SK-N-SH treated with all-trans-retinoic acid at 6 μM for 48 hours (cell line): ENCODE measurements at regions not wholly inside any gene's neighbourhood (a gene's known extent, or its start where the extent isn't known, plus 50 kb on each side); places are given as distances from the start of the nearest gene placed in this dataset.

Experiments used
- ATAC-seq: fragments of 200-7000 bp; cut with Tn5 transposase; 3 replicates; pipeline ENCODE4 v1.9.1; 2020; ENCODE audit warnings: mild to moderate bottlenecking, moderate library complexity
- ARNTL ChIP-seq: fragments of 450-650 bp; formaldehyde crosslinking; IDR thresholded peaks from 2 replicates; pipeline ENCODE4 v1.5.0; 2020; ENCODE audit warnings: low read depth, mild to moderate bottlenecking, moderate library complexity, borderline replicate concordance
- BACH2 ChIP-seq: fragments of 250-450 bp; sonication (Bioruptor Pico); IDR thresholded peaks from 2 replicates; pipeline ENCODE4 v1.9.0; 2021; ENCODE audit warnings: mild to moderate bottlenecking, borderline replicate concordance
- CREB5 ChIP-seq: fragments of 250-450 bp; sonication (Bioruptor Pico); IDR thresholded peaks from 2 replicates; pipeline ENCODE4 v1.5.1; 2020; ENCODE audit warnings: low read depth, mild to moderate bottlenecking, moderate library complexity
- CSDC2 ChIP-seq: fragments of 250-450 bp; sonication (Bioruptor Pico); IDR thresholded peaks from 2 replicates; pipeline ENCODE4 v1.5.0; 2020; ENCODE audit warnings: mild to moderate bottlenecking, moderate library complexity
- CSRNP3 ChIP-seq: fragments of 250-450 bp; sonication (Bioruptor Pico); IDR thresholded peaks from 2 replicates; pipeline ENCODE4 v1.5.1; 2021; ENCODE audit warnings: mild to moderate bottlenecking, moderate library complexity
- ESRRG ChIP-seq: fragments of 250-450 bp; sonication (Bioruptor Pico); IDR thresholded peaks from 2 replicates; pipeline ENCODE4 v1.6.1; 2021; ENCODE audit warnings: mild to moderate bottlenecking
- GLIS3 ChIP-seq: fragments of 250-450 bp; sonication (Bioruptor Pico); IDR thresholded peaks from 2 replicates; pipeline ENCODE4 v1.5.0; 2020; ENCODE audit warnings: mild to moderate bottlenecking, moderate library complexity
- ISL1 ChIP-seq: fragments of 250-450 bp; sonication (Bioruptor Pico); IDR thresholded peaks from 2 replicates; pipeline ENCODE4 v2.1.2; 2022; ENCODE audit warnings: mild to moderate bottlenecking, moderate library complexity
- OSR1 ChIP-seq: fragments of 250-450 bp; sonication (Bioruptor Pico); IDR thresholded peaks from 2 replicates; pipeline ENCODE4 v1.8.0; 2022; ENCODE audit warnings: moderate library complexity, mild to moderate bottlenecking, inconsistent platforms
- POU6F1 ChIP-seq: fragments of 250-450 bp; sonication (Bioruptor Pico); IDR thresholded peaks from 2 replicates; pipeline ENCODE4 v1.8.0; 2021; ENCODE audit warnings: low read depth, mild to moderate bottlenecking, moderate library complexity, borderline replicate concordance
- PPARA ChIP-seq: fragments of 250-450 bp; sonication (Bioruptor Pico); IDR thresholded peaks from 2 replicates; pipeline ENCODE4 v1.5.0; 2020; ENCODE audit warnings: mild to moderate bottlenecking, borderline replicate concordance
- RARB ChIP-seq: fragments of 250-450 bp; sonication (Bioruptor Pico); IDR thresholded peaks from 2 replicates; pipeline ENCODE4 v1.8.0; 2021; ENCODE audit warnings: mild to moderate bottlenecking, moderate library complexity
- SNAI2 ChIP-seq: fragments of 250-450 bp; sonication (Bioruptor Pico); IDR thresholded peaks from 2 replicates; pipeline ENCODE4 v1.5.0; 2020; ENCODE audit warnings: mild to moderate bottlenecking, moderate library complexity
- TCF4 ChIP-seq: fragments of 250-450 bp; sonication (Bioruptor Pico); IDR thresholded peaks from 2 replicates; pipeline ENCODE4 v1.8.0; 2021; ENCODE audit warnings: mild to moderate bottlenecking, moderate library complexity, borderline replicate concordance
- TOX ChIP-seq: fragments of 250-450 bp; sonication (Bioruptor Pico); IDR thresholded peaks from 2 replicates; pipeline ENCODE4 v1.8.0; 2021; ENCODE audit warnings: mild to moderate bottlenecking, moderate library complexity, borderline replicate concordance
- TSHZ2 ChIP-seq: fragments of 250-450 bp; sonication (Bioruptor Pico); IDR thresholded peaks from 2 replicates; pipeline ENCODE4 v1.5.0; 2020; ENCODE audit warnings: mild to moderate bottlenecking, moderate library complexity
- ZC3H10 ChIP-seq: fragments of 250-450 bp; sonication (Bioruptor Pico); IDR thresholded peaks from 2 replicates; pipeline ENCODE4 v1.5.1; 2021; ENCODE audit warnings: mild to moderate bottlenecking, moderate library complexity
- ZFP3 ChIP-seq: fragments of 250-450 bp; sonication (Bioruptor Pico); IDR thresholded peaks from 2 replicates; pipeline ENCODE4 v1.5.0; 2020; ENCODE audit warnings: mild to moderate bottlenecking, moderate library complexity
- ZFP30 ChIP-seq: fragments of 450-650 bp; formaldehyde crosslinking; IDR thresholded peaks from 2 replicates; pipeline ENCODE4 v1.5.0; 2022; ENCODE audit warnings: mild to moderate bottlenecking, moderate library complexity
- ZNF565 ChIP-seq: fragments of 450-650 bp; formaldehyde crosslinking; conservative IDR thresholded peaks from 2 replicates; pipeline ENCODE4 v1.5.0; 2020; ENCODE audit warnings: low read depth, mild to moderate bottlenecking, moderate library complexity
- ZNF70 ChIP-seq: fragments of 450-650 bp; formaldehyde crosslinking; IDR thresholded peaks from 2 replicates; pipeline ENCODE4 v1.5.0; 2020; ENCODE audit warnings: mild to moderate bottlenecking, moderate library complexity

- TF ChIP-seq POU6F1 (no peak), CSRNP3 (CRISPR knock-in tag) (no peak), ZFP3 (CRISPR knock-in tag) (no peak), TCF4 (CRISPR knock-in tag) (no peak)
Observed at GRCh38 chr2:125713533-125713932, 942.4 kb upstream of the GYPC start (continued).

GRCh38 chr2:125721072-125721721 lies 934.8 kb upstream of the GYPC start:
- ATAC-seq: no peak
- TF ChIP-seq ZNF70 (CRISPR knock-in tag): no peak
- TF ChIP-seq ZC3H10: no peak
- no peak for TF ChIP-seq ZNF565 (CRISPR knock-in tag)
- TF ChIP-seq OSR1 (CRISPR knock-in tag): no peak
- no peak for TF ChIP-seq ISL1
- no peak for TF ChIP-seq TCF4 (CRISPR knock-in tag)
- no peak for TF ChIP-seq CSDC2 (CRISPR knock-in tag)
- no peak for TF ChIP-seq POU6F1
- TF ChIP-seq TSHZ2 (CRISPR knock-in tag): no peak
- TF ChIP-seq ESRRG (CRISPR knock-in tag): no peak
- no peak for TF ChIP-seq ZFP3 (CRISPR knock-in tag)
- no peak for TF ChIP-seq GLIS3 (CRISPR knock-in tag)
- TF ChIP-seq ARNTL: no peak
- TF ChIP-seq ZFP30 (CRISPR knock-in tag): no peak
- no peak for TF ChIP-seq TOX (CRISPR knock-in tag)
- TF ChIP-seq SNAI2 (CRISPR knock-in tag): no peak
- no peak for TF ChIP-seq PPARA (CRISPR knock-in tag)
- TF ChIP-seq CREB5 (CRISPR knock-in tag): no peak
- TF ChIP-seq RARB: no peak
- TF ChIP-seq BACH2 (CRISPR knock-in tag): no peak
- TF ChIP-seq, all 23 proteins: peak for 0

- TF ChIP-seq ZFP30 (CRISPR knock-in tag): no peak
- TF ChIP-seq CSRNP3 (CRISPR knock-in tag): no peak
- TF ChIP-seq SNAI2 (CRISPR knock-in tag): no peak
- no peak for TF ChIP-seq ARNTL
- TF ChIP-seq TOX (CRISPR knock-in tag): no peak
Observed at GRCh38 chr2:125730921-125731320, 925.0 kb upstream of the GYPC start.

More at GRCh38 chr2:125730921-125731320, 925.0 kb upstream of the GYPC start:
- no peak for ATAC-seq
